ENCODE measurements at regions not wholly inside any gene's neighbourhood (a gene's known extent, or its start where the extent isn't known, plus 50 kb on each side); places are given as distances from the start of the nearest gene placed in this dataset.

- TF ChIP-seq CTCF (IDR thresholded peaks at IDR 0.05; ENCODE audit: insufficient read depth, low read depth, low read length) (no peak), EZH2 (IDR thresholded peaks at IDR 0.05; ENCODE audit: insufficient read depth, low read length) (no peak)
Observed at GRCh38 chr5:33232731-33233505, 207.8 kb upstream of the TARS1 start.
